Kidney capillary endothelial cell (primary cell): ENCODE measurements at regions not wholly inside any gene's neighbourhood (a gene's known extent, or its start where the extent isn't known, plus 50 kb on each side); places are given as distances from the start of the nearest gene placed in this dataset.

Source experiments
- DNase-seq: peaks from one replicate; pipeline ENCODE4 v3.0.0-alpha.2; 2018; ENCODE audit warnings: low spot score

DNA sequence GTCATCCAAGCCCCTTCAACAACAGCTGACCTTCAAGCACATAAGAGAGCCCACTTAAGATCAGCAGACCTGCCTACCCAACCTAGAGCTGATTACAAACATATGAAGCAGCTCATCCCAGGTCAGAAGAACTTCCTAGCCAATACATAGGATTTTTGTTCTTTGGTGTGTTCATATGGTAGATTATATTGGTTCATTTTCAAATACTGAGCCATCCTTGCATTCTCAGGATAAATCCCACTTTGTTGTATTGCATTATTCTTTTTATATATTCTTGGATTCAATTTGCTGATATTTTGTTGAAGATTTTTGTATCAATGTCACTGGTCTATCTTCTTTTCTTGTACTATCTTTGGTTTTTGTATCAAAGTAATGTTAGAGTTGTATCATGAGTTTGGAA is 107.3 kb upstream of the STT3B start:
- DNase-seq = no peak

DNA sequence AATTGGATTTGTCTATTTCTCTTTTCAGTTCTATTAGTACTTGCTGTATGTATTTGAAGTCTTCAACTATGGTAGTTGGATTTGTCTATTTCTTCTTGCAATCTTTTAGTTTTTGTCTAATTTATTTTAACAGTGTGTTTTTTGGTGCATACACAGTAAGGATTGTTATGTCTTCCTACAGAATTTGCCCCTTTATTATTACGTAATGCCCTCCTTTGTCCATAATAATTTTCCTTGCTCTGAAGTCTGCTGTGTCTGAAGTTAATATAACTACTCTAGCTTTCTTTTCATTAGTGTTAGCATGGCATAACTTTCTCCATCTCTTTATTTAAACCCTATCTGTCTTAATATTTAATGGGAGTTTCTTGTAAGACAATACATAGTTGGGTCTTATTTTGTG is 105.1 kb upstream of the STT3B start:
- DNase-seq = no peak

DNA sequence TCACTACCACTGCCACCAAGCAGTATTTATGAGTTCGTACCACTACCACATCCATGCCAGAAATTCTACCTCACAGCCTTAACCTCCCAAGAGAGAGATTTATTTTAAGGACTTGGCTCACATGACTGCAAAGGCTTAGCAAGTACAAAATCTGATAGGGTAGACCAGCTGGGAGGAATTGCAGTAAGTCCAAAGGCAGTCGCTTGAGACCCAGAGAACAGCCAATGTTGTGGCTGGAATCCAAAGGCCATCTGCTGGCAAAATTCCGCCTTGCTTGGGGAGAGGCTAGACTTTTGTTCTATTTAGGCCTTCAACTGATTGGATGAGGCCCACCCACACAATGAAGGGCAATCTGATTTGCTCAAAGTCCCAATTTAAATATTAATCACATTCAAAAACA is 101.4 kb upstream of the STT3B start:
- no peak for DNase-seq

DNA sequence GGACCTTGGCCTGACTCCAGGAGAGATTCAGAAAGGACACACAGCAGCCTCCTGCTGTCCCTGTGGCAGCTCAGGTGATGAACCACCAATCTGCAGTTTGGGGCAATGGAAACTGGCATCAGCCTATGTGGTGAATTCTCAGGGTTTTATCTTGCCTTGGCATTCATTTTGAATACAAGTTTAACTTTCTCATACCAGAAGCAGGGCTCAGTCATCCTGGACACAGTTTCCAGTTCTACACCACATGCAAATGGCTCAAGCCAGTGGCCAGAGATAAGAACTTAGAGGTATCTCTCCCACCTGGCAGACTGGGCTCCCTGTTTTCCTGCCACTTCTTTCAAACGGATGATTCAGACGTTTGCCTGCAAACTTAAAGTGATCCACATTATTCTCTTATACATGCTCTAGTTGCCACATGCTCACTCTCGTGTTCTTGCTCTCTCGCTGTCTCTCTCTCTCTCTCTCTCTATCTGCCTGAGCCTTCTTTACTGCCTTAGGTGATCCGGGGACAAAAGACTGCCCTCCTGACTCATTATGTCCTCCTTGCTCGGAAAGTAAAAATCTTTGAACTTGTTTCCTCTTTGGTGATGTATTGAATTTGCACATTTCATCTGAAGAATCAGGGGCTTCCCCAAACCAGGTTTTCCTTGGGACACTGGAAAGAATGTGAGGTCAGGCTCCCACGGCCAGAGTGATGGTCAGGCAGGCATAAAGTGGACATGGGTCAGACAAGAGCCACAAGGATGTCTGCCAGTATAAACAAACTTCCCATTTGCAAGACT is 99.6 kb upstream of the STT3B start:
- DNase-seq = no peak

DNA sequence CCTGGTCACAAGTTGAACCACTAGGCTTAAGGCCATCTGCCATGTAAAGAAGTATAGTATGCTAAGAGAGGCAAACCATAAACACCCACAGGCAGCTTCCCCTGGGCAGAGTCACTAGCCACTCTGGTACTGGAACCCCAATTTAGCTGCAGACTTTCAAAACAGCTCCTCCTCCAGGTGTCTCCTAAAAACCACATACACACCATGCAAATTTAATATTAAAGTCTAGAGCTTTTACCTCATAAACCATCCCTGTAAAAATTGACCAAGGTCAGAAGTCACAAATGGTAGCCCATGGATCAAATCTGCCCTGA is 99.1 kb upstream of the STT3B start:
- no peak for DNase-seq

DNA sequence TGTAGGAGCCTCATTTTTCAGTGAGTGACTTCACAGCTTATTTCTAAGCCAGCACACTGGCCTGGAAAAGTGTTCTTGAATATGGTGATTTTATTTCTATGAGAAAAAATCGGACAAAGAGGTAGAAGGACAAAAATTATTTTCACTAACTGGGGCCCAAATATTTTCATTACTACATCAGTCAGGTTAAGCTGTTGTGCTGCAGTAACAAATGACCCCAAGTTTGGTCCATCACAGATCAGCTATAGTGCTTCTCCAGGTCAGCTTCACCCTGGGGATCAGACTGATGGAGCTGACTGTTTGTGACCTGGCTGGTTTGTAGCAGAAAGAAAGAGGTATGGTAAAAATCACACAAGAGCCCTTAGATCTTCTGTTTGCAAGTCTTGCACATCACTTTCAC is 97.9 kb upstream of the STT3B start:
- DNase-seq = no peak

DNA sequence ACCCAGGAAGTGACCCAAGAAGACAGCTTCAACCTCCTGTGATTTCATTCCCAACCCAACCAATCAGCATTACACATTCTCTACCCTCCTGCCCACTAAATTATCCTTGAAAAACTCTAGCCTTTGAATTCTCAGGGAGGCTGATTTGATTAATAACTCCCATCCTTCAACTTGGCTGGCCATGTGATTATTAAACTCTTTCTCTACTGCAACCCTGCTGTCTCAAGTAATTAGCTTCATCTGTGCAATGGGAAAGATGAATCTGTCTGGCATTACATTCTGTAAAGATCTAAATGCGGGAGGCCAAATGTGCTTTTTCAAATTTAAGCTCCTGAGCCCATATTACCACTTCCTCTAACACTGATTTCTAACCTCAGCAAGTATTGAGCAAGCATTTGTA is 95.9 kb upstream of the STT3B start:
- no peak for DNase-seq

DNA sequence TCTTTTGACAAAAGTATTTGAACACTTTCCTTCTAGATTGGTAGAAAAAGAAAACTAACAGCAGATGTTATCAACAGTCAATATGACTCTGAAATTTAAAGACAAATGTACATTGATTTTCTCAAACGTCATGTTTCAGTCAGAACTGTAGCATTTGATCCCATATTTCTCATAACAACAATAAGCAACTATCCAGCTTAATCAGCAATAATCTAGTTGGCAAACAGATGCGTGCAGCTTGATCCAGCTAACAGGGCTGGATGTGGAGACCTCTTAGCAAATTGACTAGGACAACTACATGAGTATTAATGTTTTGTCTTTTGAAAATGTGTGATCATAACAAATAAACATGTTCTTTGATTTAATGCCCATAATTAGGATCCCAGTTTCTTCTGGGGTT is 94.0 kb upstream of the STT3B start:
- DNase-seq = no peak

DNA sequence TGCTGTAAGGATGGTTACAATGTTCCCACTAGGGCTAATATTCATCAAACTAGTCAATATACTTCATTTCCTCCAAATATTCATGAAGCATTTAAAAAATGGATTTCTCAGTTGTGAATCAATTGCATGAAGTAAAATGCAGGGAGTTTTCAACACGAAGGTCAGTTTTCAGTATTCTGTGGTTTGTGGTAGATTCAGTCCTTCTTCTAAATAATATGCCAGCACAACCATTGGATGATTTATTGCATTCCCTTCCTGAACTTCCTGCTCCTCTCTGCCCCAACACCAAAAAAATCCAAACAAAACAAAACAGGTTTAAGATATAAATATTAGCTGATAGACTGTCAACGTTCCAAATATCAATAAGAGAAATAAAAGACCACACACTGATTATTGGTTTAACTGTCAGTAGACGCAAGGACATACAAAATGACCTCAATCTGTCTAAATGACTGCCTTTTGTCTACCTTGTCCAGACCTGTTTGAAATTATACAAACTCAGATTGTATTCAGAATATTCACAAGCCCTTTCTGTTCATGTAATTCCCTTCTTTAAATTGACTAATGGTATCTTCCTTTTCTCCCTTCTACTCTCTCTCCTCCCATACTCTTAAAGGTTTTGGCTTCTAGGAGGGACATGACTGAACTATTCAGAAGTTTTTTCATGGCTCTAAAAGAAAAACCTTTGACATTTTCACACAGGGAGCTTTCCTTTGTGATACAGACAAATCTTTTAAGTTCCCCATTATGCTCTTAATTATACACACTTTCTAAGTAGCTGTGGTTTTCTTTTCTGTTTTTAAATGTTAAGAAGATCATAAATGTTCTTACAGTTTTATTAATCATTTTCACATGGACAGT is 92.6 kb upstream of the STT3B start:
- DNase-seq = no peak

DNA sequence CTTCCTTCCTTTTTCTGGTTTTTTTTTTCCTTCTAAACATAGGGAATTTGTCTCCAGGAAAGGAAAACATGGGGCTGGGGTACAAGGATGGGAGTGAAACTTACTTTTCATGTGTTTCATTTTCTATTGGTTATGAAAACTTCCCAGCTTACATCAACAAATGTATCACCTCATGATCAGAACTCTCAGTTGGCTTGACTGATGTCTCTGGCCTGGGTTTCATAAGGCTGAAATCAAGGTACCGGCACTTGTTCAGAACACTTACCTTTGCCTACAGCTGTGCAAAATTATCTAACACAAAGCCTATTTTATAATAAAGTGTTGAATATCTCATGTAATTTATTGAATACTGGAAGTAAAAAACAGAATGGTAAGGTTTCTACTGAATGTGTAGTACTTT is 91.8 kb upstream of the STT3B start:
- no peak for DNase-seq

DNA sequence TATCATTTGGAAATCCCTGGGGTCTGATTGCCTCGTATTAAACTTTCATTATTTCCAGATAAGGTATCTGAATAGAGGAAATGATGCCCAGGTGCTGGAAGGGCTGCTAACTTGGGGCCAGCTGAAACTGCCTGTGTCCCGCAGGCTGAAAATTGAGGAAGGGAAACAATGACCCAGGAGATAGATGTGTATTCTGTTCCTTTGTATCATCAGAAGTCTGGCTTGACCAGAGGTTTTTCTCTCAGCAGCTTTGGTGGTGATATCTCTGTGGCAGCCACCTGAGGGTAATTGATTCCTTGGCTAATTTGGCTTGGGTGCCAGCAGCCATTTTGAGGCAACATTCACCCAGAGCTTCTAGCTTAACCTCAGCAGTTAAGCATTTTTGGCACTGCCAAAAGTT is 90.0 kb upstream of the STT3B start:
- no peak for DNase-seq

DNA sequence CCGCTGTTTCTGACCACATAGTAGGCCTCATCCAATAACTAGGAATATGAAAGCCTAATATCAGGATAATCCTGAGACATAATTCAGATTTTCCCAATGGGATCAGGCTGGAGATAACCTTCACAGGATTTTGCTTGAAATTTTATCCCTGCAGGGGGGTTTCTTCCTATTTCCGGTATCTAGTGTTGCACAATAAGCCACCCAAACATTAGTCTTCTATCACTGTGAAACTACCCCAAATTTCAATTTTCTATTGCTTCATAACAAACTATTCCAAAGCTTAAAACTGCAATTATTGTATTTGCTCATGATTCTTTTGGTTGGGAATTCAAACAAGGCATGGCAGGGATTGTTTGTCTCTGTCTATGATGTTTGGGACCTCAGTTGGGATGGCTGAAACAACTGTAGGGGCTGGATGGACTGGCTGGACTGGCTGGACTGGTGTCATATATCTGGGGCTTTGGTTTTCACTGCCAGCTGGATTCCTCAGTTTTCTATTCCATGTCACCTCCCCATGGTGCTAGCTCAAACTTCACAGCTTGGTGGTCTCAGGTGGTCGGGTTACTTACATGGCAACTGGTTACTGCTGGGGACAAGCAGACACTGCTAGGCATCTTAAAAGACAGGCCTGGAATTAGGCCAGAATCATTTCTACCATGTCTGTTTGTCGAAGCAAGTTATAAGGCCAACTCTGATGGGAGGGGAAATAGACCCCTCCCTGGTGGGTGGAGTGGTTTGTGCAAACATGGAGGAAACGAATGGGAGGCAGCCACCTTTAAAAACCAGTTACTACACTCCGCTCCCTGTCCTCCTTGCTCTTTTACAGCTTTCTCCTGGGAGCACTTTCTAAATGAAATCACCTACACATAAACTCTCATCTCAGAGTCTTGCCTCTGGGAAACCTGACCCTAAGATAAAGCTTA is 88.2 kb upstream of the STT3B start:
- DNase-seq = no peak

DNA sequence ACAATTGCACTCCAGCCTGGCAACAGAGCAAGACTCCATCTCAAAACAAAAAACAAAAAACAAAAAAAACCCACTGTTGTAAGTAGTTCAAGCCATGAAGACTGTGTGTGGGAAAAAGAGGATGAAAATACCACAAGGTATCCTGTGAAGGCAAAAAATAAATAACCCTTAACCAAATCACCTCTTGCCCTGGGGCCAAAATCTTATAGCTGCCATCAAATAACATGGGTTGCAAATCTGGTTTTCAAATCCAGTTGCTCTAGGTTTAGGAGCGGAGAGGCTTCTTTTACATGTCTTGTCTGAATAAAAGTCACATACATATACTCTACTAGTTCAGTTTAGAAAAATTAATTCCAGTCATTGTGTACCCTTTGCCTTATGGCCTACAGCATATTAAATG is 87.0 kb upstream of the STT3B start:
- no peak for DNase-seq

DNA sequence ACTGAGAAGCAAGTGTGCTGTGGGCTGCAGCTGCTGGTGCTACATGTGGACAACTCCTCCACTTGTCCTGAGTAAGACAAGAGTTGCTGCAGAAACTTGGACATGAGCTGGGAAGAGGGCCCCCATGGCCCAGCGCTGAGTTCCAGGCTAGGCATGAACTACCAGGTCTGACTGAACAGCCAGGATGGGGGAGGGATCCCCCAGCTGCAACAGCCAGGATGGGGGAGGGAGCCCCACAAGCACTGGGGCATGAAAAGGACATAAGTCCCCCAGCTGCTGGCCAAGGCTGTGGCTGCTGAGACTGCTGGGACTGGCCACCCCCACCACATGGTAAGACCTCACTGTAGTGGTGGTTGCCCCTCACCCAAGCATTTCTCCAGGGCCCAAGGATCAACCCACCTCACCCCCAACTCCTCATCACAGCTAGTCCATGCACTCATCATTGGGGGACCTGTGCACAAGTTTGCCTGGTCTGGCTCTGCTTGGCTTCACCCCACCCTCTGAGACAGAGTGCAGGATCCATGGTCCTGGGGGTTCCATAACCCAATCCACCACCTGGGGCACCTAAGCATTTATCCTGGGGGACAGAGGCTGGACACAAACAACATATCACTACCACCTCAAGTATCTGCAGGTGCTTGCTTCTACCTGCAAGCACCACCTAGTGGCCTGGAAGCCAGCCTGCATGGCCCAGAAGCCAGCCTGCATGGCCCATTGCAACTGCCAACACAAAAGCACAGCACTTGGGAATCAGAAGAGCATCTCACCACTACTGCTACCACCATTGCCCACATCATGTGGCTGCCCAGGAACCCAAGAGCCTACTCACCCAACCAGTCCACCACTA is 84.5 kb upstream of the STT3B start:
- DNase-seq = no peak

DNA sequence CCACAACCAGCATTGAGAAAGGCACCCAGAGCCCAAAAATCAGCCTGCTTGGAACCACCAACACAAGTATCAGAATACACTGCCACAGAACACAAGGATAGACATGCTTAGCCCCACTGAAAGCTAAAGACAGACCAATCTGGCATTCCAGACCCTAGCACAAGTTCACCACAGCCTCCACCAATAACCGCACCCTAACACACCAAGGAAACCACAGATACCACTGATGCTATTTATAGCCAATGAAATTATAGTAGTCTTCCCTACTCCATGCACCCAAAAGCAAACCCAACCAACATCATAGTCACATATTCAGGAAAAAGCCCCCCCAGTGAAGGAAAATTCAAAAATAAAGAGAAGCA is 83.9 kb upstream of the STT3B start:
- no peak for DNase-seq

DNA sequence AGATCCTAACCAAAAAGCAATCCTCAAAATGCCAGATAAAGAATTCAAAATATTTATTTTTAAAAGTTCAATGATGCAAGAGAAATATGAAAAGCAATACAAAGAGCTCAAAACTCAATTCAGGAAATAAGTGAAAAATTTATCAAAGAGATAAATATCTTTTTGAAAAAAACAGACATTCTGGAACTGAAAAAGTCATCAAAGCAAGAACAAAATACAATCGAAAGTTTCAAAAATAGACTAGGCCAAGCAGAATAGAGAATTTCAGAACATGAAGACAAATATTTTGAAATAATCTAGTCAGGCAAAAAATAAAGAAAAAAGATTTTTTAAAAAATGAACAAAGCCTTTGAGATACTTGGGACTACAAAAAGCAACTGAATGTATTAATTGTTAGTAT is 83.4 kb upstream of the STT3B start:
- DNase-seq = no peak

DNA sequence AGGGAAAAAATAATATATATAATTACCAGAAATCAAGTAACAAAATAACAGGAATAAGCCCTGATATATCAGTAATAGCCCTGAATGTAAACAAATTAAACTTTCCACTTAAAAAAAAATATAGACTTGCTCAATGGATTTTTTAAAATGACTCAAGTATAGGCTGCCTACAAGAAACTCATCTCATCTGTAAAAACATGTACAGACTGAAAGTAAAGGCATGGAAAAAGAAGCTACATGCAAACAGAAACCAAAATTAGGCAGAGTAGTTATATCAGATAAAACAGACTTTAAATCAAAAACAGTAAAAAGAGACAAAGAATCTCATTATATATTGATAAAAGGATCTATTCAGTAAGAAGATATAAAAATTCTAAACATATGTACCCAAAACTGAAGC is 82.4 kb upstream of the STT3B start:
- DNase-seq = no peak

DNA sequence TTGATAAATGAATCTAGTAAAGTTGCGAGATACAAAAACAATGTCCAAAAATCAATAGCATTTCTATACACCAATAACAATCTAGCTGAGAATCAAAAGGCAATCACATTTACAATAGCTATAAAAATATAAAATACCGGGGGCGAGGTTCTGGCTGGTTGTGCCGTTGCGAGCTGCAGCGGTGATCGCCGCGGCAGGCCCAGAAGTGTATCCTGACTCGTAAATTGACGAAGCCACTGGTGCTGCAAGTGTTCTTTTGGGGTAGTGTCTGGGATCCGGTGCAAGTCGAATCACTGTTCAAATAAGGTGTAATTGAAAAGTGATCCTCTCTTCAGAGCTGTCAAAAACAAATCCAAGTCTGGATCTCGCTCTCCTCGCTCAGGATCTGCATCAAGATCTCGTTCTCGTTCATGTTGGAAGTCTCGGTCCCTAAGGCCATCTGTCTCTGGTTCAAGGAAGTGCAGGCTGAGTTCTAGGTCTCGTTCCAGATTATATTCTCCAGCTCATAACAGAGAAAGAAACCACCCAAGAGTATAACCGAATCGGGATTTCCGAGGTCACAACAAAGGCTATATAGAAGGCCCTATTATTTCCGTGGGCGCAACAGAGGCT is 80.1 kb upstream of the STT3B start:
- DNase-seq = no peak

DNA sequence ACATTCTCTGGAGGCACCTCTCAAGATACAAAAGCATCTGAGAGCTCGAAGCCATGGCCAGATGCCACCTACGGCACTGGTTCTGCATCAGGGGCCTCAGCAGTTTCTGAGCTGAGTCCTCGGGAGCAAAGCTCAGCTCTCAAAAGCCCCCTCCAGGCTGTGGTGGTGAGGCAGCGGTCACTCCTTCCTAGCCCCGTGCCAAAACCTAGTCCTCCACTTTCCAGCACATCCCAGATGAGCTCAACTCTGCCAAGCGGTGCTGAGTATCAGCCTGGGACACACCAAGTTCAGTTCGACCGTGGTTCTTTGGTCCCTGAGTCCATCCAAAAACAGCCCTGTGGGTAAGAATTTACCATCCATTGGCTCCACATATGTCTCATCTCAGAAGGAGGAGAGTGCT is 79.3 kb upstream of the STT3B start:
- no peak for DNase-seq

DNA sequence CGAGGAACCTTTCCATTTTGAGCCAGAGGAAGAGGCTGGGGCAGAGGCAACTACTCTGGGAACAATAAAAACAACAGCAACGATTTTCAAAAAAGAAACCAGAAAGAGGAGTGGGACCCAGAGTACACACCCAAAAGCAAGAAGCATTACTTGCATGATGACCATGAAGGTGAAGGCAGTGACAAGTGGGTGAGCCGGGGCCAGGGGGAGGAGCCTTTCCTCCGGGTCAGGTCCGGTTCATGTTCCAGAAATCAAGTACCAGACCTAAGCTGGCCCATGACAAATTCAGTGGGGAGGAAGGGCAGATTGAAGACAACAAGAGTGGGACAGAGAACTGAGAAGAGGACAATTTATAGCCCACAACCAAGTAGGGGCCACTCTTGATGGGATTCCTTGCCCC is 77.2 kb upstream of the STT3B start:
- DNase-seq = no peak

DNA sequence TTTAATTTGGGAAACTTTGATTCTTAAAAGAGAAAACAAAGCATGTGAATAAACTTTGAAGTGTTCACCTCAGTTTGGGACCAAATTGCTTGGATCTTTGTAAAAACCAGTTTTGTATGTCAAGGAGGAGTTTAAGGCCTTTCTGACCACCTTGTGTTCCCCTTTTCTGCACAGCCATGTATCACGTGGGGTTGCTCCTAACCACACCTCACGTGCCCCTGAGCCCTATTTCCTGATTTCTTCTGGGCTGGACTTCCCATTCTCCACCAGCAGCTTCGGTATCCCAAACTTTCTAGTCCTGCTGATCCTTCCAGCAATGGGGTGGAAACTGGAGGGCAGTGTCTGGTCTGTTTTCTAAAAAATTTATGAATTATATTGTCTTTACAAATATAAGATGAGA is 76.4 kb upstream of the STT3B start:
- no peak for DNase-seq

DNA sequence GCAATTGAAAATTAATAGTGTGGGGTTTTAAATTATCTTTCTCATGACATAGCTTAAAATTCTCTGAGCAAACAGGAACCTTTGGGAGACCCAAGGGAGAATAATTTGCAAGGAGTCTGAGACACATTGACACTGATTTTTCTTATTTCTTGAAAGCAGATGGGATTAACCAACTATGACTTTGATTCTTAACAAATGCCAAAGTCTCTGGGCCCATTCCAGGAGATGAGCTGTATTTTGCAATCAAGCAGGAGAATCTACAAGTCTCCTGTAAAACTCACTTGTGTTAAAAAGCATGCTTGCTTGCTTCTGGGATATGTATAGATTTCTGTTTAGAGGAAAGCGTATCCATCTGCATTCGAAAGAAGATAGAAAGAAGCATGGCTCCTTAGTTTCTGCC is 71.3 kb upstream of the STT3B start:
- no peak for DNase-seq
